ENCODE measurements at regions not wholly inside any gene's neighbourhood (a gene's known extent, or its start where the extent isn't known, plus 50 kb on each side); places are given as distances from the start of the nearest gene placed in this dataset.

DNA sequence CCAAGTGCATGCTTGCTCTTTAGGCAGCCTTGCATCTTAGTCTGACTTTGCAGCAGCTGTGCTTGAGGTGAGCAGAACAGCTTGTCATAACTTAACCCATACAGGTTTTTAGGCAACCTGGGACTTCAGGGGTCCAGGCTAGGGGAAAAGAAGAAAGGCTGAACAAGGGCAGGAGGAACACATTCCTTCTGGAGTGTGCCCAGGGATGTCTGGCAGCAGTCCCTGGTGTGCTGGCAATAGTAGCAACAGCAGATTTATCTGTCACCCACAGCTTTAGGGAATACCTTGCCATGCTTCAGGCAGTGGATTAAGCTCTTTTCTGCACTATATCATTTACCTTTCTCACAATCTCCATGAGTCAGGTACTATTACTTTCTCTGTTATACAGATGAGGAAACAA, 513.0 kb downstream of the RAB38 start:
- Histone ChIP-seq H3K4me2 (ENCODE audit: insufficient read depth in 1 of 2, low read depth in 2 of 2, low read length in 2 of 2) (no peak overlapping the region), H3K27me3 (replicated peaks in 1 of 4; ENCODE audit: control insufficient read depth in 3 of 4, extremely low read depth in 1 of 4, insufficient read depth in 3 of 4, low read length in 3 of 4) (no peaks in the 10 kb centered on the region), H3K9ac (replicated peaks in 1 of 4; ENCODE audit: extremely low read depth in 1 of 4, low read depth in 3 of 4, low read length in 3 of 4) (no peak overlapping the region; a peak in 1 of 7 replicates), H3K23me2 (ENCODE audit: low read depth, low read length) (no peaks in the 10 kb centered on the region), H2AK5ac (ENCODE audit: low read depth, low read length) (no peak overlapping the region), H3K36me3 (ENCODE audit: control insufficient read depth in 2 of 4, insufficient read depth in 4 of 4, low read length in 3 of 4) (no peaks in the 10 kb centered on the region), H2BK20ac (ENCODE audit: low read length) (no peak overlapping the region), H4K5ac (ENCODE audit: insufficient read length, low read depth, low read length) (no peak overlapping the region), H4K91ac (replicated peaks; ENCODE audit: insufficient read length, low read length) (no peak overlapping the region), H3K4me3 (ENCODE audit: extremely low read depth in 1 of 4, insufficient read depth in 2 of 4, low read depth in 3 of 4, low read length in 4 of 4) (no peak overlapping the region), H2BK12ac (ENCODE audit: low read depth, low read length) (no peak overlapping the region), H2BK15ac (ENCODE audit: low read length) (no peak overlapping the region), H3K79me1 (ENCODE audit: low read depth, low read length) (no peaks in the 10 kb centered on the region), H3K18ac (ENCODE audit: extremely low read depth, low read length) (no peak overlapping the region), H3K27ac (ENCODE audit: low read depth, low read length) (no peak overlapping the region), H2BK120ac (replicated peaks; ENCODE audit: low read depth, low read length) (no peak overlapping the region), H3K14ac (ENCODE audit: insufficient read length) (no peak overlapping the region), H2AFZ (ENCODE audit: low read length) (no peak overlapping the region), H3K9me3 (ENCODE audit: insufficient read depth in 2 of 2, low read depth in 1 of 2, low read length in 1 of 2) (0 out of 4 replicates have a peak, but pooled peaks cover 0 to 3% of the 10 kb centered on the region in 2 experiments), H3K4me1 (replicated peaks in 1 of 4; ENCODE audit: control insufficient read depth in 3 of 4, insufficient read depth in 4 of 4, low read length in 3 of 4) (no peaks in the 10 kb centered on the region), H4K8ac (ENCODE audit: extremely low read depth, insufficient read depth, low read length) (0 out of 2 replicates have a peak overlapping the region, but pooled peaks have one; percentile 15), H2BK5ac (ENCODE audit: low read depth, low read length) (no peak overlapping the region), H4K20me1 (replicated peaks in 1 of 2; ENCODE audit: control insufficient read depth in 1 of 2, insufficient read depth in 2 of 2, low read length in 2 of 2) (no peaks in the 10 kb centered on the region), H3K79me2 (ENCODE audit: control insufficient read depth in 1 of 2, insufficient read depth in 2 of 2, low read length in 2 of 2) (no peaks in the 10 kb centered on the region), H3K23ac (ENCODE audit: insufficient read length) (no peak overlapping the region), H3K4ac (replicated peaks; ENCODE audit: insufficient read length, low read depth, low read length) (no peak overlapping the region), H3K56ac (replicated peaks; ENCODE audit: insufficient read length, low read depth, low read length) (no peak overlapping the region)
- FAIRE-seq (no peak), DNase-seq (ENCODE audit: low read depth in 1 of 2, low spot score in 2 of 2) (no peak)
- POLR2A ChIA-PET (ENCODE audit: partially characterized antibody): no interaction called here
- CTCF ChIA-PET (ENCODE audit: partially characterized antibody): interaction anchor here (0.7 kb wide), 1 partner anchor 11 kb away, joined by 3 read pairs; no protein-coding TSS in a partner anchor
- TF ChIP-seq USF2 (IDR thresholded peaks at IDR 0.05; ENCODE audit: low read length): no peak
- no peak for TF ChIP-seq ASH2L (IDR thresholded peaks at IDR 0.05; ENCODE audit: low read length)
- no peak for TF ChIP-seq HDAC6 (IDR thresholded peaks at IDR 0.05; ENCODE audit: low read depth, low read length)
- TF ChIP-seq JUND (IDR thresholded peaks at IDR 0.05; ENCODE audit: low read length): no peak
- TF ChIP-seq BCL11A (IDR thresholded peaks at IDR 0.05; ENCODE audit: low read depth in 2 of 2, low read length in 2 of 2): no peak
- TF ChIP-seq YY1 (IDR thresholded peaks at IDR 0.05; ENCODE audit: low read depth, low read length): no peak
- TF ChIP-seq RXRA (IDR thresholded peaks at IDR 0.05; ENCODE audit: insufficient read depth, low read depth, low read length): no peak
- no peak for TF ChIP-seq ATF2 (IDR thresholded peaks at IDR 0.05; ENCODE audit: low read length)
- TF ChIP-seq KDM5A (IDR thresholded peaks at IDR 0.05; ENCODE audit: low read length): no peak
- TF ChIP-seq TBP (IDR thresholded peaks at IDR 0.05; ENCODE audit: low read depth, low read length): no peak
